Stomach (tissue), 8 donors: ENCODE measurements at regions not wholly inside any gene's neighbourhood (a gene's known extent, or its start where the extent isn't known, plus 50 kb on each side); places are given as distances from the start of the nearest gene placed in this dataset.

Experiments used
- DNase-seq, 2 donors: peaks; one replicate each; pipeline versions ENCODE4 v3.0.0 to v3.0.0-alpha.2; 2013 to 2019
- H3K27ac ChIP-seq, 5 donors: fragments of 200-600 bp in 4 of 5; sonication (generic) in 4 of 5; one replicate each; pipeline ENCODE4 v1.5.1; 2013 to 2019; ENCODE audit warnings: mild to moderate bottlenecking in 1 of 5, moderate library complexity in 1 of 5
- H3K27me3 ChIP-seq, 3 donors: fragments of 200-600 bp; sonication (generic); one replicate each; pipeline ENCODE4 v1.5.1; 2017 to 2019; ENCODE audit warnings: mixed run types in 1 of 3
- H3K36me3 ChIP-seq, 4 donors: fragments of 200-600 bp; sonication (generic); 1 replicate in 3 of 4; 2 replicates in 1 of 4; pipeline ENCODE4 v1.5.1; 2016 to 2019
- H3K4me1 ChIP-seq, 4 donors: fragments of 200-600 bp; sonication (generic); one replicate each; pipeline ENCODE4 v1.5.1; 2016 to 2019
- H3K4me3 ChIP-seq, 4 donors: fragments of 200-600 bp; sonication (generic) in 3 of 4; one replicate each; pipeline ENCODE4 v1.5.1; 2016 to 2019; ENCODE audit warnings: mild to moderate bottlenecking in 1 of 4
- H3K9me3 ChIP-seq, 4 donors: fragments of 200-600 bp; sonication (generic); one replicate each; pipeline ENCODE4 v1.5.1; 2016 to 2019
- EP300 ChIP-seq: sonication (generic); formaldehyde crosslinking; IDR thresholded peaks from one replicate; pipeline ENCODE4 v1.6.1; 2017; ENCODE audit warnings: antibody characterized with exemption
- POLR2A ChIP-seq, 4 donors: fragments of 450-650 bp; IDR thresholded peaks; one replicate each; pipeline ENCODE4 v1.6.1; 2016; ENCODE audit warnings: antibody characterized with exemption in 4 of 4, control low read depth in 2 of 4, mild to moderate bottlenecking in 1 of 4, moderate library complexity in 1 of 4
- POLR2AphosphoS5 ChIP-seq, 3 donors: sonication (generic); formaldehyde crosslinking; IDR thresholded peaks; one replicate each; pipeline ENCODE4 v1.6.1; 2016; ENCODE audit warnings: antibody characterized with exemption in 3 of 3
- WGBS, 5 donors: extraction: QIAGEN DNeasy Blood & Tissue Kit in 3 of 5; methylation state at CpG; one replicate each; pipeline versions ENCODE4 v1.1.5 to v1.1.7; 2013 to 2018; 5-methylcytosine and 5-hydroxymethylcytosine counted together
- intact Hi-C: fragments of 100-400 bp; cut with DNase I; formaldehyde crosslinking; loops from one replicate; pipeline ENCODE4 v1.15.1; 2023; ENCODE audit warnings: low total_unique reads
- TF ChIP-seq, protein P1 (sequence below), 7 experiments: fragments of 450-650 bp in 4 of 7; fragments of 200-600 bp in 3 of 7; sonication (generic) in 3 of 7; IDR thresholded peaks; one replicate each; pipeline ENCODE4 v1.5.1; 2016 to 2019; ENCODE audit warnings: antibody characterized with exemption in 7 of 7, control low read depth in 2 of 7, mild to moderate bottlenecking in 1 of 7
- donor health status: healthy with polysubstance abuse.
- donor health status: Bipolar disorder and iron deficiency.
- donor health status: healthy.

DNA sequence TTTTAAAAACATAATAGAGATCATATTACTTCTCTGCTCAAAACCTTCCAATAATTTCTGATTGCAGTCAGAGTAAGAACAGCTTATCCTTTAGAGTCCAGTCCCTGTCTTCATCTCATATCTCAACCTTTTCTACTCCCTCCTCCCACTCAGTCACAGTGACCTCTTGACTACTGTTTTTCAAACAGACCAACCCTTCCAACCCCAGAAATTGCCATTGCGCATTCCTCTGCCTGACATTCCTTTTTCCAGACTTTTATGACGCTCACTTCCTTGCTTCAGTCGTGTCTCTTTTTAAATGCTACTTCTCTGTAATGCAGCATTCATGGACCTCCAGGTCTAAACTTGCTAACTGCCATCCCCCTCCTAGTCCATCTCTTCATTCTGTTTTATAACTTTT lies 800.5 kb downstream of the BRINP1 start:
- no peaks in the 10 kb centered on the region for H3K27me3 ChIP-seq
- no peaks in the 10 kb centered on the region for H3K36me3 ChIP-seq
- no peak for DNase-seq
- no peaks in the 10 kb centered on the region for H3K4me1 ChIP-seq
- no peak overlapping the region for H3K27ac ChIP-seq
- no peak for TF ChIP-seq EP300
- TF ChIP-seq POLR2AphosphoS5 (IDR thresholded peaks at IDR 0.05), result no peak
- no peak overlapping the region for H3K4me3 ChIP-seq
- intact Hi-C loops, result no loop called here
- H3K9me3 ChIP-seq, result no peaks in the 10 kb centered on the region
- 57 to 81% (median 64%) methylated on average over 3 of the region's 3 CpGs for WGBS, 5 donors

DNA sequence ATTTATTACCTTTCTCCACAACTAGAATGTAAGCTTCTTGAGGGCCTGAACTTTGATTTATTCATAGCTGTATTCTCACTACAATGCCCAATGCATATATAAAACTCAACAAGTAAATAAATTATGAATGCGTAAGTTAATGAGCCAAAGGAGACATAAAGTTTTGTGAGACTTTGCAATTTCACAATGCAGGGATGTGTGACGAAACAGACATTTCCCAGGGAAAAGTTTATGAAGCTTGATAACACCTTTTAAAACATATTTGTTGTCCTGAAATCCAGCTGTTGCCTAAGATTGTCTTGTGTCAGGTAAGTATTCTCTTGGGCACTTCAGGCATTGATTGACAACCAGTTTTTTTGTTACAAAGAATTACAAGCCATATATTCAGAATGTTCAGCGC lies 800.1 kb downstream of the BRINP1 start:
- intact Hi-C loops, result no loop called here
- Histone ChIP-seq H3K4me3 (no peak overlapping the region), H3K36me3 (no peaks in the 10 kb centered on the region), H3K27me3 (no peaks in the 10 kb centered on the region), H3K9me3 (no peaks in the 10 kb centered on the region), H3K27ac (no peak overlapping the region), H3K4me1 (no peaks in the 10 kb centered on the region)
- no peak for TF ChIP-seq EP300
- TF ChIP-seq POLR2A (IDR thresholded peaks at IDR 0.05), result no peak
- WGBS, 5 donors, result 87 to 93% (median 90%) methylated on average over 3 of the region's 3 CpGs
- DNase-seq, result no peak

DNA sequence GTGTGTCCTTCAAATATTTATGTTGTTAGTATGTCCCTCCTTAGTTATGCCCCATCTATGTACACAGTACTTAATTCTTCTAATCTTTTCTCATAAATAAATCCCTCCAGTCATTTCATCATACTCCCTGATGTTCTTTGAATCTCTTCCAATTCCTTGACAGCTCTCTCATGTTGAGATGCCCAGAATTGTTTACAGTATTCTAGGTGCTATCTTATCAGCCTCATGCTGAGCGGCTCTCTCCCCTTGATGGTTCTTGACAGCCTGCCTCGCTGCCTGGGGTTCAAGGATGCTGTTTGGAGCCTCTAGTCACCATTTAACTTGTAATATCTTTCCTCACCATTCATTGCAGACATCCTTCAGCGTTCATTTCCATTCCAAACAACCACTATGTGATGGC lies 799.2 kb downstream of the BRINP1 start:
- H3K4me1 ChIP-seq, result no peaks in the 10 kb centered on the region
- no peak for DNase-seq
- TF ChIP-seq, protein P1, sequence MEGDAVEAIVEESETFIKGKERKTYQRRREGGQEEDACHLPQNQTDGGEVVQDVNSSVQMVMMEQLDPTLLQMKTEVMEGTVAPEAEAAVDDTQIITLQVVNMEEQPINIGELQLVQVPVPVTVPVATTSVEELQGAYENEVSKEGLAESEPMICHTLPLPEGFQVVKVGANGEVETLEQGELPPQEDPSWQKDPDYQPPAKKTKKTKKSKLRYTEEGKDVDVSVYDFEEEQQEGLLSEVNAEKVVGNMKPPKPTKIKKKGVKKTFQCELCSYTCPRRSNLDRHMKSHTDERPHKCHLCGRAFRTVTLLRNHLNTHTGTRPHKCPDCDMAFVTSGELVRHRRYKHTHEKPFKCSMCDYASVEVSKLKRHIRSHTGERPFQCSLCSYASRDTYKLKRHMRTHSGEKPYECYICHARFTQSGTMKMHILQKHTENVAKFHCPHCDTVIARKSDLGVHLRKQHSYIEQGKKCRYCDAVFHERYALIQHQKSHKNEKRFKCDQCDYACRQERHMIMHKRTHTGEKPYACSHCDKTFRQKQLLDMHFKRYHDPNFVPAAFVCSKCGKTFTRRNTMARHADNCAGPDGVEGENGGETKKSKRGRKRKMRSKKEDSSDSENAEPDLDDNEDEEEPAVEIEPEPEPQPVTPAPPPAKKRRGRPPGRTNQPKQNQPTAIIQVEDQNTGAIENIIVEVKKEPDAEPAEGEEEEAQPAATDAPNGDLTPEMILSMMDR (IDR thresholded peaks at IDR 0.05), result no peak
- TF ChIP-seq EP300, result no peak
- no peak for TF ChIP-seq POLR2A (IDR thresholded peaks at IDR 0.05)
- no peak for TF ChIP-seq POLR2AphosphoS5 (IDR thresholded peaks at IDR 0.05)
- no peak overlapping the region for H3K4me3 ChIP-seq
- H3K36me3 ChIP-seq, result no peaks in the 10 kb centered on the region
- whole genome bisulfite sequencing, 5 donors, result 21 to 33% (median 29%) methylated on average over 3 of the region's 3 CpGs
- H3K27me3 ChIP-seq, result no peaks in the 10 kb centered on the region
- H3K9me3 ChIP-seq, result no peaks in the 10 kb centered on the region
- intact Hi-C loops, result no loop called here
- no peak overlapping the region for H3K27ac ChIP-seq

DNA sequence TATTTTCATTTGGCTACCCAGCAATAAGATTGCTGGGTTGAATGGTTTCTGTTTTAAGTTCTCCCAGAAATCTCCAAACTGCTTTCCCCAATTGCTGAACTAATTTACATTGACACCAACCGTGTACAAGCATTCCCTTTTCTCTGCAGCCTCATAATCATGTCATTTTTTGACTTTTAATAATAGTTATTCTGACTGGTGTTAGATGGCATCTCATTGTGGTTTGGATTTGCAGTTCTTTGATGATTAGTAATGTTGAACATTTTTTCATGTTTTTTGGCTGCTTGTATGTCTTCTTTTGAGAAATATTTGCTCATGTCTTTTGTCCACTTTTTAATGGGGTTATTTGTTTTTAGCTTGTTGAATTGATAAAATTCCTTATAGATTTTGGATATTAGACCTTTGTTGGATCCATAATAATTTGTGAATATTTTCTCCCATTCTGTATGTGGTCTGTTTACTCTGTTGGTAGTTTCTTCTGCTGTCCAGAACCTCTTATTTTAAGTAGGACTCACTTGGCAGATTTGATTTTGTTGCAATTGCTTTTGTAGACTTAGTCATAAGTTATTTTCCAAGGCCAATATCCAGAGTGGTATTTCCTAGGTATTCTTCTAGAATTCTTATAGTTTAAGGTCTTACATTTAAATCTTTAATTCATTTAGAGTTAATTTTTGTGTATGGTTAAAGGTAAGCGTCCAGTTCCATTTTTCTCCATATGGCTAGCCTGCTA lies 793.7 kb downstream of the BRINP1 start:
- Histone ChIP-seq H3K36me3 (no peaks in the 10 kb centered on the region), H3K27me3 (no peaks in the 10 kb centered on the region), H3K9me3 (peaks cover 0 to 5% (median 0%) of the 10 kb centered on the region in 4 donors), H3K27ac (no peak overlapping the region), H3K4me1 (no peaks in the 10 kb centered on the region), H3K4me3 (no peak overlapping the region)
- WGBS, 5 donors, result 48 to 73% (median 68%) methylated on average over 2 of the region's 2 CpGs
- no peak for DNase-seq
- TF ChIP-seq POLR2AphosphoS5 (IDR thresholded peaks at IDR 0.05) (no peak), EP300 (no peak), POLR2A (IDR thresholded peaks at IDR 0.05) (no peak)
- TF ChIP-seq, protein P1 (IDR thresholded peaks at IDR 0.05), result no peak
- intact Hi-C loops, result no loop called here

DNA sequence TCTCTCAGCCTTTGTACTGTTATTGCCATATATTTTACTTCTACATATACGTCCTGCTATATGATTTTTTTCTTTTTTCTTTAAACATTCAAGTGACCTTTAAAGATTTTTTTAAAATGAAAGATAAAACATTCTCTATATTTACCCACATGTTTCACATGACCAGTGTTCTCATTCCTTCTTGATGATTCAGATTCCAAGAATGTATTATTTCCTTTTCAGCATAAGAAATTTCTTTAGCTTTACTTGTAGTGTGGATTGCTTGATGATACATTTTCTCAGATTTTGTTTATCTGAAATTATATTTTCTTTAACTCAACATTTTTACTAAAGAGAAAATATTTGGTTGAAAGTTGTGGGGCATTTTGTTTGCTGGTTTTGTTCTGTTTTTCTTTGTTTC lies 792.1 kb downstream of the BRINP1 start:
- H3K9me3 ChIP-seq, result peaks cover 0 to 5% (median 0%) of the 10 kb centered on the region in 4 donors
- no peak for DNase-seq
- intact Hi-C loops, result no loop called here
- no peak overlapping the region for H3K27ac ChIP-seq
- TF ChIP-seq, protein P1 (IDR thresholded peaks at IDR 0.05), result no peak
- no peak for TF ChIP-seq POLR2A (IDR thresholded peaks at IDR 0.05)
- no peak for TF ChIP-seq EP300
- no peak for TF ChIP-seq POLR2AphosphoS5 (IDR thresholded peaks at IDR 0.05)
- no peak overlapping the region for H3K4me3 ChIP-seq
- no peaks in the 10 kb centered on the region for H3K36me3 ChIP-seq
- no peaks in the 10 kb centered on the region for H3K4me1 ChIP-seq
- WGBS, 5 donors, result 43 to 55% (median 48%) methylated on average over 1 of the region's 1 CpG
- no peaks in the 10 kb centered on the region for H3K27me3 ChIP-seq
